SK-N-MC (cell line): ENCODE measurements at regions not wholly inside any gene's neighbourhood (a gene's known extent, or its start where the extent isn't known, plus 50 kb on each side); places are given as distances from the start of the nearest gene placed in this dataset.

Experiments
- EZH2 ChIP-seq: fragments of 200-600 bp; sonication (generic); IDR thresholded peaks from one replicate; pipeline ENCODE4 v1.6.1; 2017; ENCODE audit warnings: antibody characterized with exemption
- FOXP2 ChIP-seq: optimal IDR thresholded peaks from 2 replicates; pipeline ENCODE3; 2011; ENCODE audit warnings: mild to moderate bottlenecking, moderate library complexity; ENCODE audit not compliant: insufficient read depth; ENCODE audit errors: extremely low read length, control extremely low read depth
- POLR2AphosphoS5 ChIP-seq: IDR thresholded peaks from 2 replicates; pipeline ENCODE4 v1.6.1; 2012; ENCODE audit warnings: mild to moderate bottlenecking, low read depth, low read length, borderline replicate concordance

DNA sequence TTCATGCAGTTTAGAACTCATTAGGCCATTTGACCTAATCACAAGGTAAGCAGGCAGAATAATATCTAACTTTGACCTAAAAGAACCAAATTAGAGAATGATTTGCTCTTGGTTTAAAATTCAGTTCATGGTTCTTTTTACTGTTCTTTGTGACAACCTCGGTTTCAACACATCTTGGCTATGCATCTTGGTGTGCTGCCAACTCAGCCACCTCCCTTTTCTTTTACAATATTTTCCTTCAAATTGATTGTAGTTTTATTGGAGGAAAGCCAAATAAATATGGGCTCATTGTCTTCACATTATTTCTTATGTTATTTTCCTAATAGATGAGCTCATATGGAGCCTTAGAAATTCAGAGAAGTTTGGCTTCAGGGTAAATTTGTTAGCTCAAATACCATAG is 338.3 kb downstream of the SIPA1L2 start:
- TF ChIP-seq FOXP2, result no peak
- no peak for TF ChIP-seq EZH2
- no peak for TF ChIP-seq POLR2AphosphoS5
